T-helper 1 cell (primary cell): ENCODE measurements at regions not wholly inside any gene's neighbourhood (a gene's known extent, or its start where the extent isn't known, plus 50 kb on each side); places are given as distances from the start of the nearest gene placed in this dataset.

ENCODE experiments used
- DNase-seq, 5 donors: peaks; one replicate each; pipeline ENCODE4 v3.0.0-alpha.2; 2012 to 2020

DNA sequence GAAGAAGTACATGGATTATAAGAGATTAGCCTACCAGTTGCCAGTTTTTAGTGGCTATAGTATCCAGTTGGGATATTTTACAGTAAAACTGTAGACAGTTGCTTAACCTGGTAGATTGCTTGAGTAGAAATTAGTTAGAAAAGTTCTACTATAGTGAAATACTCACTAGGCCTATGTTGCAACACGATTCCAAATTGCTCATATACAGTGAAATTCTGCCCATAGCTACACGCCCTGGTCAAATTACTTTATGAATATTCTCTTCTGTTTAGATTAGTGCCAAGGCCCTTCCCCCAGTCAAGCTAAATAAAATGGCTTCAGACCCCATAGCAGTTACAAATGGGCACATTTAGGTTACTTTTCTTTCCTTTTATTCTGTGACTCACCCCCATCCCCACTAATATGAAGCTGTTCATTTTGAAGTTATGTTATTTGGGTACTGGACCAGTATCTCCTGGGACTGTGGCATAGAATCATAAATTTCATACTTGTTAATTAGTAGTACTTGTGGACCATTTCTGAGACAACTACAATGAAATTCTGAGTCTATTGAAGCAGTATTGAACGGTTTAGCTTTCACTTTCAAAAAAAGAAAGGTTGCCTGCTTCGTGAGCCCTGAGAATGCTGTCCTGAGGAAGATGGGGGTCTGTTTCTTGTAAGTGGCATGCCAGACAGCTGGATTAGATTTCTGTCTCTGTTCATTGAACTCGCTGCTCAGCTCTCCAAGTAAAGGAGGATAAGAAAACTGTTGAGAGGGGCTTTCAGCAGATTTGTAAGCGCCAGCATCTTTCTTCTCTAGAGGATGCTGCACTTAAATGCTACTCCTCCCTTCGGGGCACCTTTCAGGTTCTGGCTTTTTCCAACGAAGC lies 65.8 kb upstream of the CFAP20DC start:
- no peak for DNase-seq

GRCh38 chr3:59107856-59108815 lies 58.3 kb upstream of the CFAP20DC start:
- DNase-seq: no peak

- no peak for DNase-seq
Observed at GRCh38 chr3:59106085-59106648, 56.3 kb upstream of the CFAP20DC start.

GRCh38 chr3:59103552-59103951 lies 53.7 kb upstream of the CFAP20DC start:
- no peak for DNase-seq

GRCh38 chr3:59101231-59101736 lies 51.5 kb upstream of the CFAP20DC start:
- DNase-seq: no peak
